NCI-H1417 treated with DMSO at 0.1 percent for 48 hours (cell line): ENCODE measurements at regions not wholly inside any gene's neighbourhood (a gene's known extent, or its start where the extent isn't known, plus 50 kb on each side); places are given as distances from the start of the nearest gene placed in this dataset.

ENCODE experiments used
- DNase-seq: peaks from one replicate; lab custom pipeline; 2025; lab: John Stamatoyannopoulos, UW

DNA sequence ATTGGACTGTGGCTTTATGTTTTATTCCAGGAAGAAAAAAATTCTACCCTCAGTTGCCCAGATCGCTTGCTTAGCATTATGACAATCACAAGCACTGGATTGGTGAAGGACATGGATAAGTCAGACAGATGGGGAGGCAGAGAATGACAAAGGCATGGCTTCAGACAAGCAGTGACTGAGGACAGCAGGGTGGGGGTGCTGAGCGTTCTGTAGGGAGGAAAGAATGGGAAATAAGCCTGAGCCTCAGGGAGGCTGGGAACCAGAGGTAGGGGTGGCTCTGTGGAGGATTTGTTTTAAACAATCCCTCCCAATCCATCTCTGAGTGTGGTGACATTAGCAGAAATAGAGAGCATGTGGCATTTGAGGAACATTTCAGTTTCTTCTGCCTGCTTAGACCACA, 896.9 kb downstream of the CCSER2 start:
- no peak for DNase-seq

DNA sequence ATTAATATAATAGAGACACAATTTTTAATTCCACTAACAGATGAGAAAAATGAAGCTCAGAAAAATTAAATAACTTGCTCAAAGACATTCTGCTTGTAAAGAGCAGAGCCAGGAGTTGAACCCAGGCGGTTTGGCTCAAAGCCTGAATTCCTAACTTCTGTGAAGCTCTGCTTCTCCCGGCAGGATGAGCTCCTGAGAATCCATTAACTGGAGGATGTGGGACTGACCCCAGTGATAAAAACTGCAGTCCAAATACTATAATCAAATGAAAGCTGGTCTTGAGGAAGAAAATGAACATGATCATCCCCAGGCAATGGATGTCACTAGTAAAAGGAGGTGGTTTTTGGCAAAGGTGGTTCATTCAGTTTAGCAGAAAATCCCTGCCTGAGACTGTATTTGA, 898.2 kb downstream of the CCSER2 start:
- DNase-seq, result no peak

DNA sequence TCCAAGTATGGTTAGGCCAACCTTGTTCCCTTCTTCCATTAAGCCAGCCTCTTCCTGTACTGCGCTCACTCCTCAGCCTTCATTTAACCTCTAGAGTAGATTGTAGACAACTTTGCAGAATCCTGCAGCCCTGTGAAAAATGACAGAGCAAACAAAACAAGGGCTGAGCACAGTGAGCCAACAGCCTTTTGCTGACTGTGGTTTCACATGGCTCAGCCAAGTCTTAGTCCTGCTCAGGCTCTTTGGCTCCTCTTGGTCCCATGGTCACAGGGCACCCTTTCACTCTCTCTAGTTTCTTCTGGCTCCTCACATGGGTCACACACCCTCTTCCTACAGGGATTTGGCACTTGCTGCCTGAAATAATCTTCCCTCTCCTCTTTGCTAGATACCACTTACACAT, 900.3 kb downstream of the CCSER2 start:
- DNase-seq, result no peak

DNA sequence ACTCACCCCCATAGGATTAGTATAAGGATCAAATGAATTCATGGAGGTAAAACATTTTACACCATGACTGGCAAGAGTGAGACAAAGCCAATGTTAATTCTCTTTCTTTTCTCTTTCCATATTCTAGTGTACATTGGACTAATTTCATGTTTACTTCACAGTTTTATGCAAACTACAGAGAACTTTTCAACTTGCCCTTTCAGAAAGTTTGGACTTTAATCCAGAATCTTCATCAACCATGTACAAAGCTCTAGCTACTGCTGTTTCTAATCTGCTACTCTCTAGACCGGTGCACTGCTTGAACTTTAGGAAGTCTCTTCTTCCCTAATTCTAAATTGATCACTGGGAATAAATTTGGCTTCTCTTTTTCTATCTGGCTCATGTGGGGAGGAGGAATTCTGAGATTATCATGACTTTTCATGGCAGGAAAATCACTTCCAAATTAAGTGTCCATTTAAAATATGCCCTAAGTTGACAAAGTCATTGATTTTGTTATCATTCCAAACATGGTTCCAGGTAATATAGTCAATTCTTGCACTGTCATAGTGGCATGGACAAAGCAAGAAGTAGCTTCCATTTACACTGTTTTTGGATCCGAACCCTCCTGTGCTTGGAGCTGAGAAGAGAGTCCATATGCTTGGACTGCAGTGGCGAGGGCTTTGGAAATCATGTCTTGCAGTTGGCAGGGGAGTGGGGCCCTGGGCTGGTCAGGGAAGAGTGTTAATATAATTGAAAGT, 903.3 kb downstream of the CCSER2 start:
- DNase-seq, result no peak

DNA sequence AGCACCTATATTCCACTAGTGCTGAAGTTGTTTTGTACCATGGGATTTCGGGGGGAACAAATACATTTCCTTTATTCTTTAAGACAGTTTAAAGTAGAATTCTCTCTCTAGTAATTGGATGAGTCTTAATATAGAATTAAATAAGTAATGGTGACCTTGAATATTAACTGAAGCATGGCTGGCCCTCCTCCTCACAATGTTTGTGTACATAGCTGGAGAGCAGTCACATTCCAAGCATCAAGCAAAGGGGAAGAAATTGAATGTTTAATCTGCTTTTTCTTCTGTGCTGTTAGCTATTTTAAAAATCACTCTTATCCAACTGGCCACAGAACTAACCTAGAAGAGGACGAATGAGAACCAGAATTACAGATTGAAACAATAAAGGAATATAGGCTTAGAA, 906.9 kb downstream of the CCSER2 start:
- no peak for DNase-seq

DNA sequence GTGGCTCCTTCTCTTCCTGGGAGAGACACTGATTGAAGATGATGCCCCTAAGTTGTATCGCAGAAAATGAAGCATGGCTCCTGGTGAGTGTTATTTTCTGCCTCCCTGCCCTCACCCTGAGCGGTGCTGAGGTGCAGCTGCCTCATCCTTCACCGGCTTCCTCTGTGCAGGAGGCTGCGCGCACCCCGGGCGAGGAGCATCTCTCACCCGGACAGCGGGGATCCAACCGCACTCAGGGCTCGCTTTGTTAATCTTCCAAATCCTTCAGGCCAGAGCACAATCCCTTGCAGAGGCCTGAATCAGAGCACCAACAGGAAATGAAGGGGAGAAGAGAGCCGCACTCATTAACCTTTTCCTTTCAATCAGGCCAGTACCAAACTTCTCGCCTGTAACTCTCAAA, 910.3 kb downstream of the CCSER2 start:
- DNase-seq, result no peak

DNA sequence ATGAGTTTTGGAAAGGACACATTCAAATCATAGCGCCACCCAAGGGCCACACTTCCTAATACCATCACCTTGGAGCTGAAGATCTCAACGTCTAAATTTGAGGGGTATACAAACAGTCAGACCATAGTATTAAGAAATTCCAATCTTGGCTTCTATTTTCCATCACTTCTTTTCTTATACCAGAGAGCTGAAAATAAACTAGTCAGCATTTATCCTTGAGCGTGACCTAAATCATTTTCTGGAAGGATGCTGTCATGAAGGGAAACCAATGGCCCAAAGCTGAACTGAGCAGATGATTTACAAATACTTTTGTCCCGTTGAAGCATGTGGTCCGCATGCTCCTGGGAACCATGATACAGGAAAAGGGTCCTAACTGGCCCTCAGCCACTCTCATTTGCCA, 921.9 kb downstream of the CCSER2 start:
- no peak for DNase-seq

DNA sequence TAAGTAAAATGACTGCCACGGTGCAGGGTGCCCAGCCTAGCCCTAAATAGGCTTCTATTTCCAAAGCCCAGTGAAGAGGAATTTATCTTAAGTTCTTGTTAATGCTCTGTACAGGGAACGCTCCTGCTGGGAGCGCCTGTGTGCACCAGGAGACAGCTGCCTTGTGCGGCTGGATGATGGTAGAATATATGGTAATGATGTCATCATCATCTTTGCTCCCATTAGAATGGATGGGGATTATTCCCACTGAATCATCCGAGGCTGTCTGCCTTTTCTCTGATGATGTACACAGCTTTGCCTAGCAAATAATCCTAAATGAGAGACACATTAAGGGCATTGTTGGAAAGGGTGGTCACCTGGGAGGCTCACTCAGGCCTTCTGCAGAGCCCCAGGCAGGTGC, 928.1 kb downstream of the CCSER2 start:
- DNase-seq, result no peak

DNA sequence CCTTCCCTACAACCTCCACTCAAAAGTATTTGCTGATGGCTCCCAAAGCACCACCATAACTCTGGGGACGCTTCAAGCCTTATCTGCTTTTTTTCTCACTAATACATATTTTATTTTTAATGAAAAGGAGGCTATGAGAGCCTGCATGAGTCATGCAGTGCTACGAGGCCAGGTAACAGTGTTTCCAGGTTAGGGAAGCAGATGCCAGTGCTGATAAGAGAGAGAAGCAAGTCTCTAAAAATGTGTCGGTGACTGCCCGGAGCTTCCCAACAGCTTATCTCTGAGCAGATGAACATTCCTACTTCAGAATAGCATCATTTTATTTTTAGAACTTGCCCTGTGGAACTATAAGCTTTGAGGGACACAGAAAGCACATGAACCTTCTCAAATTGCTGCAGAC, 931.5 kb downstream of the CCSER2 start:
- DNase-seq, result no peak

DNA sequence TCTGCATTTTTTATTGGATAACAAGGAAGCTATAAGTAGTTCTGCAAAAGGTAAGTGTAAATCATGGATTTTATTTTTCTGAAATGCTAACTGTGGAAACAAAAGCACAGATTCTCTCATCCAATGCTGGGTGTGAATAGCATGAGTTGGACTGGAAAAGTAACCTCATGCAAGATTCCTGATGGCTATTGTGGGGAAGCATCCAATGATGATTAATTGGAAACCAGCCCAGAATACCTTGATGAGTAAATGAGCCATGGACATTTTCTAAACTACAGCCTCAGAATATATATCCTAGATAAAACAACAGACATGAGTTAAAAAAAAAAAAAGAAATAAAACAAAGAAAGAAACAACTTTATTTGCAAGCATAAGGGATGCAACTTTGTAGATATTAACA, 934.6 kb downstream of the CCSER2 start:
- no peak for DNase-seq

DNA sequence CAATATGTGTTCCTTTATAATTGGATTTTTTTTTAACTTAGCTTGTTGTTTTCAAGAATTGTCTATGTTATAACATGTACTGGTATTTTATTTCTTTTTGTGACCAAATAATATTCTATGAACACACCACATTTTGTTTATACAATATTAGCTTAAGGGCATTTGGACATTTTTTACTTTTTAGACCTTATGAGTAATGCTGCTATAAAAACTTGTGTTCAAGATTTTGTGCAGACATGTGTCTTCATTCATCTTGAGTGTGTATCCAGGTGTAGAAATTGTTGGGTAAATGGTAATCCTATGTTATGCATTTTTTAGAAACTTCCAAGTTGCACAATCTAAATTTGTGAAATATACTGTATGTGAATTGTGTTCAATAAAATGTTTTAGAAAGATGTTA, 936.7 kb downstream of the CCSER2 start:
- DNase-seq, result no peak

DNA sequence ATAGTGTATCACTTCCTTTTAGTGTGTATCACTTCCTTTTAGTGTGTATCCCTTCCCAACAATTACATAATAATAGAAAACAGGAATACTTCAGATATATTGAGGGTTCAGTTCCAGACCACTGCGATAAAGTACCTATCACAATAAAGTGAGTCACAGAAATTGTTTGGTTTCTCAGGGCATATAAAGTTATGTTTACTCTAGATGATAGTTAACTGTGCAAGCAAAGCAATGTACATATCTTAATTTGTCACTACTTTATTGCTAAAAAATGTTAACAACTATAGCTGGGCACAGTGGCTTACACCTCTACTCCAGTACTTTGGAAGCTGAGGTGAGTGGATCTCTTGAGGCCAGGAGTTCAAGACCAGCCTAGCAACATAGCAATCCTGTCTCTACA, 938.4 kb downstream of the CCSER2 start:
- no peak for DNase-seq

DNA sequence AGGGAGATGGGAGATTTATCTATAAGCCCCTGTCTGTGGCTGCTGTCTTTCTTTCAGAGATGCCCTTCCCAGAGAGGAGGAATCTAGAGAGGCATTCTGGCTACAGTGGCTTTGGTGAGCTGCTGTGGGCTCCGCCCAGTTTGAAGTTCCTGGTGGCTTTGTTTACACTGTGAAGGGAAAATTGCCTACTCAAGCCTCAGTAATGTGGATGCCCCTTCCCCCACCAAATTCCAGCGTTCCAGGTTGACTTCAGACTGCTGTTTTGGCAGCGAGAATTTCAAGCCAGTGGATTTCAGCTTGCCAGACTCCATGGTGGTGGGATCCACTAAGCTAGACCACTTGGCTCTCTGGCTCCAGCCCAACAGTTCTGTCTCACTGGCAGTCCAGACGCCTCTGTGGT, 951.6 kb downstream of the CCSER2 start:
- DNase-seq, result no peak

DNA sequence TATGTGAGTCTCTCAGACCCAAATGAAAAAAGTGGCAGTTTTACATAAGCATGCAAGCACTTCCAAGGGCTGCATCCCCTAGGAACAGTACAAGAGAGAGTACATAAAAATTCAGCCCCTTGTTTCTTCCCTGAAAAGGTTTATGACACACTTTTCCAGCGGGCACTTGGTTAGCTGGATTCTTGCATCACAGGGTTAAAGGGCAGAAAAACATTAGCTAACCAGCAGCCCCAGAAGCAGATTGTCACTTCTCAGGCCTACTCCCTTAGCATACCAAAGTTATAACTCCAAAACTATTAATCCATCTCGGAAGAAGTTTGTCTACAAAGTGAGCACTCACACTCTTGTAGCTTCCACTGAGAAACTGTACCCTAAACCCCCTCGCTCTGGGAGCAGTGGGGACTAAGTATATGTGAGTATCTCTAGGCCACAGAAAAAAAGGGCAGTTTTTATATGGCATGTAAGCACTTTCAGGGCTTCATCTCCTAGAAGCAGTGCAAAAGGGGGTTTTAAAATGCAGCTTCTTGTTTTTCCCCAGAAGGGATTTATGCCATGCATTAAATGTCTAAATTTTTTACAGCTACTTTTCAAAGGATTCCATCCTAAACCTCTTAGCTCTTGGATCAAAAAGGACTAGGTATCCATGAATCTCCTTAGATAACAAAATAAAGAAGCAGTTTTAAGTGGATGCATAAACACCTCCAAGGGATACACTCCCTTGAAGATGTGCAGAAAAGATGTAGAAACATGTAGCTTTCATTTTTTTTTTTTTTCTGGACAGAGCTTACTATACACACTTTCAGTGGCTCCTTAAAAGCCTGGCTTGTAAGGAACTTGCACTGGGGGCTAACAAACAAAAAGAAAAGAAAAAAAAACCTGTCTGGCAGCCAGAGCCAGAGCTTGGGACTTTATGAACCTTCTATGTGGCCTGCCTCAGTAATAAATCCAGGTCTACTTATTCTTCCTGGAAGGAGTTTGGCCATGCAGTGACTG, 956.7 kb downstream of the CCSER2 start:
- DNase-seq, result no peak

DNA sequence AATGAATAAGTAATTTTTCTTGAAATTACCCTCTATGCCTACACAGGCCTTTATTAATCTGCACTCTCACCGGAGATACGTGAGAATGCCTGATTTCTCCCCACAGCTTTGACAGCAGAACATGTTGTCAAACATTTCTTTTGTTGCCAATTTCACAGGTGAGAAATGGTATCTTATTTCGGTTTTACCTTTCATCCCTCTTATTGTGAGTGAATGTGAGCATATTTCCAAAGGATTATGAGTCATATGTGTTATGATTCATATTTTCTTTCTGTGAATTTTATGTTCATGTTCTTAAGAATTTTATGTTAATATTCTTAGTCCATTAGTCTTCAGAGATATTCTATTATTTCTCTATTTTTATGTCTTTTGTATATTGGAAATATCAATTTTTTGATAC, 965.1 kb downstream of the CCSER2 start:
- DNase-seq, result no peak

DNA sequence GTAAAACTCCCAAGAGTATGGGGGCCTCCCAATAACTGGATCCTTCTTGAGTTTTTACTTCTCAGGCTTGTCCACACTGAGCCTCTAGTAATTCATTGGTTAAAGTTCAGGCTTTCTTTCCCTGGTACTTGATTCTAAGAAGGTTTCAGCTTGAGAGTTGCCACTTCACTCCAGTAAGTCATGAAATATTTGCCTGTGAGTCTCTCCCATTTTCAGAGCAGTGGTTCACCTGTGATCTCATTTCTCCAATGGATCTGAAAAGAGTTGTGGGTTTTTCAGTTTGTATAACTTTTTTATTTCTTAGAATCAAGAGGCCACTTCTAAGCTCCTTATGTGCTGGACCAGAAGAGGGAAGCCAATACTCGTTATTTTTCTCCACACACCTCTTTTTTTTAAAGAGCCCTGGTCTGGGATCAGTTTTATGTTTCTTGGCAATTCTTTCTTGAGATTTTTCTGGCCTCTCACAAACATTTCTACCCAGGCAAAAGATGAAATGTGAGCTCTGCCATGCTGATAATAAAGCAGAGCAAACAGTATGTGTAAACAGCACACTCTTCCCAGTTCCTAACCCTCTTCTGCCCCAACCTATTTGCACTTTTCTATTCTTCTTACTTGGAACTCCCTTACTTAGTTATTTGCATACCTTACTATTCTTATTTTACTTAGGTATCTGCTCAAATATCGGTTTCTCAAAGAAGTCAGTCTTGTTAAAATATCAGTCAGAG, 983.4 kb downstream of the CCSER2 start:
- DNase-seq, result no peak

DNA sequence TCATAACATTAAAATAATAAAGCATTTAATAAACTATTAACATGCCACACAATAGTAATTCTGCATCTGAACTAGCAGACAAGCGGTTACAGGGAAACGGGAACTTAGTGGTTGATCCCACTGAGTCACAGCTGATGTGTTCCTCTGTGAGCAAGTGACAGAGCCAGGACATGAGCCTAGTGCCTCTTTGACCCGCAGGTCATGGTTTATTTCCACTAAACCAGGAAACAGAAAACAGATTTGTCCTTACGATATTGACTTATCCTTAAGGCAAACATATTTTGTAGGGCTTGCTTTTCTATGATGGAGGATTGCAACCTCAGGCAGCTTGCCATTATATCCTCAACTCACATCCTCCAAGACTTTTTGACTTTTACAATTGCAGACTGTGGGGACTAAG, 987.3 kb downstream of the CCSER2 start:
- no peak for DNase-seq

DNA sequence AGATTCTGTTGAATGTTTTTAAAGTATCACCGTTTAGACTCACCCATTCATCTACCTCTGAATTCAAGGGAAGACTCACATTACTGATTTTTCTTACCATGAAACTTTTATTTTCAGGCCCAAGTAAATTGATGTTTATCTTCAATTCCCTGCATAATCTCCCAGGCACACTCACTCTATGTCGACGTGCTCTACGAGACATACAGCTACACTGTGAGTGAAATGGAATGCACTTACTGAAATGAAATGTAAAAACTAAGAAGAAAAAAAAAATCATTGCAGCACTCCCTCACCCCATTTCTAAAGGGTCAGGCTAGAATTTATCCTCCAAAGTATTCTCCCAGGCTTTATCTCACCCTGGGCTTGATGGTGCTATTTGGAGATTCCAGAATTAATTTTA, 987.9 kb downstream of the CCSER2 start:
- DNase-seq, result no peak

DNA sequence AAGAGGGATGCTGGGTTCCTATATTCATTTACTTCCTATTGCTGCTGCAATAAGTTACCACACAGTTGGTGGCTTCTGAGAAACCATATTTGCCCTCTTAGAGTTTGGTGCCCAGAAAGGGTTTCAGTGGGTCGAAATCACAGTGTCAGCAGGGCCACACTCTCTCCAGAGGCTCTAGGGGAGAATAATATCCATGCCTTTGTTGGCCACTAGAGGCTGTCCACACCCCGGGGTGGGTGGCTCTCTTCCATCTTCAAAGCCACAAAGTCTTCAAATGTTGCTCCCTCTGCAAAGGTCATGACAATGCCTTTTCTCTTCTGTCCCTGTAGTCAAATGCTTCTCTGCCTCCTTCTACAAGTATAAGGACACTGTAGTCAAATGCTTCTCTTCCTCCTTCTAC, 989.4 kb downstream of the CCSER2 start:
- no peak for DNase-seq

DNA sequence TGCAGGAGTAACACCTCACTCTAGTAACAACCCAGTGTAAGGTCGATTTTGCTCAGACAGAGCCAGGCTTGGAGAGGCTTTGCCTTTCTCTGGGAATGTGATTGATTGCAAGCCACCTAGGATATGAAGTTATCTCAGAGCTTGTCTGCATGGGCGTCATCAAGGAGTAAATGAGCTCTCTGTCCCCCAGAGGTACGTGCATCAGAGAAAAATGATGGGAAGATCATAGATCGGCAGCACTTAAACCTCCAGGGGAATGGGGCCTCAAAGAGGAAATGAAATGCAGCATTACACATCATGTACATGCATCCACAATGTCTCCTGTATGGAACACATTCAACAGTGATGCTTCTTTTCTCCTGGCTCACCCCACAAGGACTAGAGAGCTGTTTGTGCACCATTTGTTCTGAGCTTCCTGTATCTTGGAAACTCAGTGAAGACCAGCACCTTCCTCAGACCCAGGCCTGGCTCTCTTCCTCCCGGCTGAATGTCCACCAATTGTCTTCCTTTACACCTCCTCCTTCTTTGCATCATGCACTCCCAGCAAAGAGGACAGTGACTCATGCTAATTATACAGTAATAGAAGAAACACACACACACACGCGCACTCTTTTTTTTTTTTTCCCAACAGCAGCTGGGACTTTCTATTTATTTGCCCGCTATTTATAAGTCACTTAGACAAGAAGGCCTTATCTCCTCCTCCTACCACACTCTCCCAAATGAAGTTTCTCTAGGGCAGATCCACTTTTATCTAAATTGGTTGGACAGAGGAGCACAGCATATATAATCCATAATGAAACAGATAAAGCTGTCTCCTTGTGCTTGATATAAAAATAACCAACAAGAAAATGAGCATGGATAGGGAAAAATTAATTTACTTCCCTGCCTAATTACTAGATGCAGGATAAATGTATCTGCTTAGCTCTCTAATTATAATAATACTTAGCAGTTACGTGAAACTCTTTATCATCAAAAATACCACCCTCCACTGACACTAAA, 990.7 kb downstream of the CCSER2 start:
- DNase-seq, result peak; percentile 11

DNA sequence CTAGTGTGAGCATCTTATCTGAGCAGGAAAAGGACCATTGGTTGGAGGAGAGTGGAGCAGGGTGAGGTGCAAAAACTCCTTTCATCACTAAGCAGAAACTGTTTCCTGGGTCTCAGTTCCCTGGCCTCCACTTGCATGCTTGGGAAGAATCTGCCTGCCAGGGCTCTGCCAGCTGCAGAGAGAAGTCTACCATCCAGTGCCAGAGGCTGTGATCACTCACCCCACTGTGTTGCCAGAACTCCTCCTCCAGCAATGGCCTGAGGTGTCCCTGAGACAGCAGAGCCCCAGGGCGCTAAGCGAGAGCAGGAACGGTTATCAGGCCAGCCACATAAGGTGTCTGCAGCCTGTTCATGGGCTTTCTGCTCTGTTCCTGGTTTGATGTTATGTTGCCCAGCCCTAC, 991.4 kb downstream of the CCSER2 start:
- no peak for DNase-seq
